ENCODE measurements at regions not wholly inside any gene's neighbourhood (a gene's known extent, or its start where the extent isn't known, plus 50 kb on each side); places are given as distances from the start of the nearest gene placed in this dataset.

- TF ChIP-seq, protein P1, sequence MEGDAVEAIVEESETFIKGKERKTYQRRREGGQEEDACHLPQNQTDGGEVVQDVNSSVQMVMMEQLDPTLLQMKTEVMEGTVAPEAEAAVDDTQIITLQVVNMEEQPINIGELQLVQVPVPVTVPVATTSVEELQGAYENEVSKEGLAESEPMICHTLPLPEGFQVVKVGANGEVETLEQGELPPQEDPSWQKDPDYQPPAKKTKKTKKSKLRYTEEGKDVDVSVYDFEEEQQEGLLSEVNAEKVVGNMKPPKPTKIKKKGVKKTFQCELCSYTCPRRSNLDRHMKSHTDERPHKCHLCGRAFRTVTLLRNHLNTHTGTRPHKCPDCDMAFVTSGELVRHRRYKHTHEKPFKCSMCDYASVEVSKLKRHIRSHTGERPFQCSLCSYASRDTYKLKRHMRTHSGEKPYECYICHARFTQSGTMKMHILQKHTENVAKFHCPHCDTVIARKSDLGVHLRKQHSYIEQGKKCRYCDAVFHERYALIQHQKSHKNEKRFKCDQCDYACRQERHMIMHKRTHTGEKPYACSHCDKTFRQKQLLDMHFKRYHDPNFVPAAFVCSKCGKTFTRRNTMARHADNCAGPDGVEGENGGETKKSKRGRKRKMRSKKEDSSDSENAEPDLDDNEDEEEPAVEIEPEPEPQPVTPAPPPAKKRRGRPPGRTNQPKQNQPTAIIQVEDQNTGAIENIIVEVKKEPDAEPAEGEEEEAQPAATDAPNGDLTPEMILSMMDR (IDR thresholded peaks at IDR 0.05; ENCODE audit: extremely low read depth, missing control alignments) = no peak
- DNase-seq (ENCODE audit: low spot score) = no peak
Observed at GRCh38 chrX:96449896-96450295, 234.7 kb upstream of the DIAPH2 start.

- DNase-seq (ENCODE audit: low spot score) = peak; percentile 4
- TF ChIP-seq, protein P1 (IDR thresholded peaks at IDR 0.05; ENCODE audit: extremely low read depth, missing control alignments) = no peak
Observed at GRCh38 chrX:96453139-96453538, 231.5 kb upstream of the DIAPH2 start.

DNA sequence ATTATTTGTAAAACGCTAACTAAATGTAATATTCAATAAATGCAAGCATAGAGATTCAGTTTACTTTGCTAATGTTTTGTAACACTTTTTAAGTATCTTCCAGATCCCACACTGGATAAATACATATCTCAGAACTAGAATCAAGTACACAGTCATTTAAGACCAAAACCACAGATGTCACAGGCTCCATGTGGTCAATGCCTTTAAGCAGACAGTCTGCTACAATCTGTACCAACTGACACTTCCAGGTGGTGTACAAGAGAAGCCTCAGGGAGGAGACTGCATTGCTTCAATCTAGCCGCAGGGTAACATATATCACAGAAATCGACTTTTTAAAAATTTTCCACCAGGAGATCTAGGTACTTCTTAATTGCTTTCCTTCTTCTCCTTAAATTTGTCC is 229.6 kb upstream of the DIAPH2 start:
- DNase-seq (ENCODE audit: low spot score) = no peak
- TF ChIP-seq, protein P1 (IDR thresholded peaks at IDR 0.05; ENCODE audit: extremely low read depth, missing control alignments) = no peak

- TF ChIP-seq, protein P1 (IDR thresholded peaks at IDR 0.05; ENCODE audit: extremely low read depth, missing control alignments) = no peak
- DNase-seq (ENCODE audit: low spot score) = no peak
Observed at GRCh38 chrX:96464880-96465558, 219.6 kb upstream of the DIAPH2 start.

DNA sequence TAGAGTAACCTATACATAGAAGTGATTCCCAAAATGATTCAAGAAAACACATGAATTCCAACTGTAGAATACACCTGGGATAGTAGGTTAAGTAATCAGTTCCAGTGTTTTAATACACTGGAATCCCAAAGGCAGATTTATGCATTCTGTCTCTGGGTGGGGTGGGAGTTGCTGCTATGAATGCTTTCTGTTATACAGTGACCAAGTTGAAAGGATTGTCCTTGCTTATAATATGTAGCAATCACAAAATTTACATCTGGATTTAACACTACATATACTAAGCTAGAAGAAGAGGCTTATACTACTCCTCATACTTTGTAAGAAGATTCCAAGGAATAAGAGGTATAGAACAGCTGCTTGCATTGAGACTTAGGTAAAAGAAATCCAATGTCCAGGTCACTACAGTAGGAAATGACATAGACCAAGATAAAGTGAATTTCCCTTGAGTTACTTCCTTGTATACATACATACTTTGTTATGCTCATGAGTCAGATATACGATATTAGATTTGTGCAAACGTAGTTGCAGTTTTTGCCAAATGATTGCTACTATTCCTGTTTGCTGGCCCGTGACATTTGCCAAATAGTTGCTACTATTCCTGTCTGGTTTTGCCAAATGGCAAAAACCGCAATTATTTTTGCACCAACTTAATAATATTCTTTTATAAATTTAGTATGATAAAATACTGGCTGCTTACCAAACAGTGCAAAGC is 210.5 kb upstream of the DIAPH2 start:
- TF ChIP-seq, protein P1 (IDR thresholded peaks at IDR 0.05; ENCODE audit: extremely low read depth, missing control alignments) = no peak
- DNase-seq (ENCODE audit: low spot score) = no peak

DNA sequence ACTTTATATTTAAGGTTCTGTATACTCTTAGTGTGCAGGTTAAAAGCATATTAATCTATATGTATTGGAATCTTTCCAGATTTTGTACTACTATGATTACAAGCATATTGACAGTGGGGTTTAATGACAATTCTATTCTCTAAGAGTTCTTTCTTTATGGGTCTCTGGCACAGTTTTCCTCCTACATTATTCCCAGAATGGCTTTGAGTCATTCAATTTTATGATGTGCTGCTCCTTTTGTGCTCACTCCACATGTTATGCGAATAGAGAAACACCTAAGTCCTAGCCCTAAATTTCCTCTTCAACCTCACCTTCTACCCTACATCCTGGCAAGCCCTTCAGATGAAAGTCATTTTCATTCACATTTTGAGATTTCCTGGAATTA is 209.9 kb upstream of the DIAPH2 start:
- DNase-seq (ENCODE audit: low spot score) = no peak

DNA sequence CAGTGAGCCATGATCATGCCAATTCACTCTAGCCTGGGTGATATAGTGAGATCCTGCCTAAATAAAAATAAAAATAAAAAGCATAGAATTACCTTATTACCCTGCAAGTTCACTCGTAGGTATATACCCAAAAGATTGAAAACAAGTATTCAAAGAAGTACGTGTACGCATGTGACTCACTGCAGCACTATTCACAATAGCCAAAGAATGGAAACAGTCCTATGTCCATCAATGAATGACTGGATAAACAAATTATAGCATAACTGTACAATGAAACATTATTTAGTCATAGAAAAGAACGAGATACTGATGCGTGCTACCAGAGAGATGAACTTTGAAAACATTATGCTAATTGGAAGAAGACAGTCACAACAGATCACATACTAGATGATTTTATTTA is 204.6 kb upstream of the DIAPH2 start:
- DNase-seq (ENCODE audit: low spot score) = no peak
- TF ChIP-seq, protein P1 (IDR thresholded peaks at IDR 0.05; ENCODE audit: extremely low read depth, missing control alignments) = no peak

More for the DNA sequence above, 209.9 kb upstream of the DIAPH2 start:
- TF ChIP-seq, protein P1 (IDR thresholded peaks at IDR 0.05; ENCODE audit: extremely low read depth, missing control alignments) = no peak
